ENCODE measurements at regions not wholly inside any gene's neighbourhood (a gene's known extent, or its start where the extent isn't known, plus 50 kb on each side); places are given as distances from the start of the nearest gene placed in this dataset.

GRCh38 chr5:15300141-15300540 lies 199.8 kb upstream of the FBXL7 start:
- no peaks in the 10 kb centered on the region for H3K4me1 Mint-ChIP-seq
- intact Hi-C loops (cut with micrococcal nuclease) = no loop called here
- no peaks in the 10 kb centered on the region for H3K36me3 Mint-ChIP-seq

GRCh38 chr5:15290953-15291352 lies 209.0 kb upstream of the FBXL7 start:
- intact Hi-C loops (cut with micrococcal nuclease) = no loop called here
- Mint-ChIP-seq H3K27me3 (ENCODE audit: low read depth in 2 of 2) (no peaks in the 10 kb centered on the region), H3K4me1 (no peaks in the 10 kb centered on the region), H3K27ac (no peak overlapping the region), H3K4me3 (no peak overlapping the region), H3K36me3 (no peaks in the 10 kb centered on the region), H3K9me3 (peaks cover 4 to 15% of the 10 kb centered on the region in 2 donors)
- H3K27me3 ChIP-seq (ENCODE audit: control insufficient read depth, insufficient read depth, low read length) = no peaks in the 10 kb centered on the region
- DNase-seq (no peak), ATAC-seq (no peak)
- no peak overlapping the region for H3K27ac ChIP-seq (ENCODE audit: low read length)
- 97% methylated on average over 6 of the region's 6 CpGs for WGBS (ENCODE audit: insufficient coverage)
- no peaks in the 10 kb centered on the region for H3K36me3 ChIP-seq (ENCODE audit: control insufficient read depth, insufficient read depth, low read length)
- no peaks in the 10 kb centered on the region for H3K4me1 ChIP-seq (ENCODE audit: control insufficient read depth, insufficient read depth, low read length)
- H3K4me3 ChIP-seq (ENCODE audit: low read length) = no peak overlapping the region
- H3K9me3 ChIP-seq (ENCODE audit: control insufficient read depth, insufficient read depth, low read length) = no peaks in the 10 kb centered on the region
- no peak for TF ChIP-seq CTCF (IDR thresholded peaks at IDR 0.05)

More at GRCh38 chr5:15300141-15300540, 199.8 kb upstream of the FBXL7 start:
- DNase-seq = no peak
- Histone ChIP-seq H3K27ac (ENCODE audit: low read length) (no peak overlapping the region), H3K9me3 (ENCODE audit: control insufficient read depth, insufficient read depth, low read length) (peaks cover 6% of the 10 kb centered on the region), H3K36me3 (ENCODE audit: control insufficient read depth, insufficient read depth, low read length) (no peaks in the 10 kb centered on the region), H3K4me1 (ENCODE audit: control insufficient read depth, insufficient read depth, low read length) (no peaks in the 10 kb centered on the region), H3K4me3 (ENCODE audit: low read length) (no peak overlapping the region), H3K27me3 (ENCODE audit: control insufficient read depth, insufficient read depth, low read length) (no peaks in the 10 kb centered on the region)
- Mint-ChIP-seq H3K9me3 (peaks cover 7 to 8% of the 10 kb centered on the region in 2 donors), H3K27ac (no peak overlapping the region), H3K4me3 (no peak overlapping the region), H3K27me3 (ENCODE audit: low read depth in 2 of 2) (no peaks in the 10 kb centered on the region)
- ATAC-seq = no peak
- TF ChIP-seq CTCF (IDR thresholded peaks at IDR 0.05) = no peak
- 75% methylated on average over 5 of the region's 5 CpGs for WGBS (ENCODE audit: insufficient coverage)

GRCh38 chr5:15286650-15287049 lies 213.3 kb upstream of the FBXL7 start:
- H3K4me3 Mint-ChIP-seq = no peak overlapping the region
- no peaks in the 10 kb centered on the region for H3K27me3 ChIP-seq (ENCODE audit: control insufficient read depth, insufficient read depth, low read length)
- H3K27ac Mint-ChIP-seq = no peak overlapping the region
- intact Hi-C loops (cut with micrococcal nuclease) = no loop called here
- H3K27me3 Mint-ChIP-seq (ENCODE audit: low read depth in 2 of 2) = no peaks in the 10 kb centered on the region
- no peak overlapping the region for H3K27ac ChIP-seq (ENCODE audit: low read length)
- no peaks in the 10 kb centered on the region for H3K36me3 ChIP-seq (ENCODE audit: control insufficient read depth, insufficient read depth, low read length)
- no peak for TF ChIP-seq CTCF (IDR thresholded peaks at IDR 0.05)
- DNase-seq (no peak), ATAC-seq (no peak)
- no peak overlapping the region for H3K4me3 ChIP-seq (ENCODE audit: low read length)
- no peaks in the 10 kb centered on the region for H3K4me1 Mint-ChIP-seq
- H3K9me3 ChIP-seq (ENCODE audit: control insufficient read depth, insufficient read depth, low read length) = no peaks in the 10 kb centered on the region
- H3K4me1 ChIP-seq (ENCODE audit: control insufficient read depth, insufficient read depth, low read length) = no peaks in the 10 kb centered on the region
- WGBS (ENCODE audit: insufficient coverage) = 14% methylated on average over 1 of the region's 1 CpG
- H3K36me3 Mint-ChIP-seq = no peaks in the 10 kb centered on the region
- H3K9me3 Mint-ChIP-seq = peaks cover 4 to 15% of the 10 kb centered on the region in 2 donors

- no peak overlapping the region for H3K4me3 ChIP-seq (ENCODE audit: low read length)
- H3K27me3 Mint-ChIP-seq (ENCODE audit: low read depth in 2 of 2) = no peaks in the 10 kb centered on the region
- H3K9me3 ChIP-seq (ENCODE audit: control insufficient read depth, insufficient read depth, low read length) = no peaks in the 10 kb centered on the region
- H3K27me3 ChIP-seq (ENCODE audit: control insufficient read depth, insufficient read depth, low read length) = no peaks in the 10 kb centered on the region
- H3K36me3 ChIP-seq (ENCODE audit: control insufficient read depth, insufficient read depth, low read length) = no peaks in the 10 kb centered on the region
- H3K4me1 Mint-ChIP-seq = no peaks in the 10 kb centered on the region
- no peaks in the 10 kb centered on the region for H3K36me3 Mint-ChIP-seq
- no peak overlapping the region for H3K27ac Mint-ChIP-seq
- no peak overlapping the region for H3K27ac ChIP-seq (ENCODE audit: low read length)
- H3K4me1 ChIP-seq (ENCODE audit: control insufficient read depth, insufficient read depth, low read length) = no peaks in the 10 kb centered on the region
- 73% methylated on average over 5 of the region's 5 CpGs for WGBS (ENCODE audit: insufficient coverage)
- DNase-seq (no peak), ATAC-seq (no peak)
- no peak overlapping the region for H3K4me3 Mint-ChIP-seq
- TF ChIP-seq CTCF (IDR thresholded peaks at IDR 0.05) = no peak
- H3K9me3 Mint-ChIP-seq = peaks cover 5 to 16% of the 10 kb centered on the region in 2 donors
- intact Hi-C loops (cut with micrococcal nuclease) = no loop called here
These were observed 213.9 kb upstream of the FBXL7 start for GRCh38 chr5:15285901-15286583.

All from natural killer cell (primary cell).